AG20443 (cell line): ENCODE measurements at regions not wholly inside any gene's neighbourhood (a gene's known extent, or its start where the extent isn't known, plus 50 kb on each side); places are given as distances from the start of the nearest gene placed in this dataset.
"Not testable (repeated sequence)": the region's sequence is repeated elsewhere in the genome, so short reads cannot be mapped to it uniquely, and the experiment has no call there.

Source experiments
- DNase-seq: peaks from one replicate; pipeline ENCODE4 v3.0.0; 2012; ENCODE audit warnings: low spot score, mixed read lengths

DNA sequence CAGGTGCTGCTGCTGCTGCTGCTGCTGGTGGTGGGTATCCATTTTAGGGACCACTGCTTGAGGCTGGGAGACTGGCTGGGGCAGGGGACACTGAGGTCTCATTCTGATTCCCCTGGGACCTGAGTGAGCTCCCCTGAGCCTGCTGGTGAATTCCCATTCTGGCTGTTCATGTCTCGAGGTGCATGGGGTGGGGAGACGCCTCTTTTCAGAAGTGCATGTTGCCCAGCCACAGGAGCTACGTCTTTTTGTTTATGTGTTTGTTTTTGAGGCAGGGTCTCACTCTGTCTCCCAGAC is 133.4 kb downstream of the RHOU start:
- no peak for DNase-seq

- DNase-seq, result no peak
These were observed 134.1 kb downstream of the RHOU start for GRCh38 chr1:228869312-228869824.

GRCh38 chr1:228870041-228870713 is 134.9 kb downstream of the RHOU start:
- no peak for DNase-seq

GRCh38 chr1:228871314-228872061 is 136.2 kb downstream of the RHOU start:
- no peak for DNase-seq

- DNase-seq, result no peak
These were observed 136.8 kb downstream of the RHOU start for GRCh38 chr1:228872080-228872479.

DNA sequence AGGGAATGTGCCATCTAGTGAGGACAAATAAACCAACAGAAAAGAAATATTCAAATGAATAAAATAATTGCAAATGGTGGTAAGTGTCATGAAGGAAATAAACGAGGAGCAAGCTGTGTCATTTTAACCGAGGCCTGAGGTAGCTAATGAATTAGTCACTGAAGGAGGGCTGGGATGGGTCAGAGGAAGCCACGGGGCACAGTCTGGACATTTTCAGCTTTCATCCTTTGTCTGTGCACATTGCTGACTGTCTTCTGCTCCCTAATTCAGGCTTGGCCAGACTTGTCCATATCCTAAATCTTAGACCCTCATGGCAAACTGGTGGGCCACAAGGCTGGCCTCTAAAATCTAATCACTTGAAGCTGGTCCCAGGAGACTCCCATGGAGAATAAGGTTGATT is 138.4 kb downstream of the RHOU start:
- no peak for DNase-seq

GRCh38 chr1:228875741-228876140 is 140.5 kb downstream of the RHOU start:
- DNase-seq, result no peak

DNA sequence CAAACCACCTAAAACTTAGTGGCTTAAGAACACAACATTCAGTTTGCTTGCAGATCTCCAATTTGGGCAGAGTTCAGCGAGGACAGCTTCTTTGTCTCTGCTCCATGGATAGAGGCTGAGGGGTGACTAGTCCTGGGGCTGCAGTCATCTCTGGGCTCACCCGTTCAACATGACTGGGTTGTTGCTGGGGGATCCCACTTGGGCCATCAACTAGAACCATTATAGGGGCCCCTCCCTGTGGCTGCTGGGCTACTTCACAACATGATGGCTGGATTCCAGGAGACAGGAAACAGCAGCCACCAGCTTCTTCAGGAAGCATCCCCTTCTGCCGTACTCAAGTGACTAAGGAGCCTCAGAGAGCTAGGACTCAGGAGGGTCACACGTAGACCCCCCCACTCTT is 140.9 kb downstream of the RHOU start:
- DNase-seq, result no peak

- DNase-seq, result no peak
These were observed 143.9 kb downstream of the RHOU start for GRCh38 chr1:228879164-228879563.

DNA sequence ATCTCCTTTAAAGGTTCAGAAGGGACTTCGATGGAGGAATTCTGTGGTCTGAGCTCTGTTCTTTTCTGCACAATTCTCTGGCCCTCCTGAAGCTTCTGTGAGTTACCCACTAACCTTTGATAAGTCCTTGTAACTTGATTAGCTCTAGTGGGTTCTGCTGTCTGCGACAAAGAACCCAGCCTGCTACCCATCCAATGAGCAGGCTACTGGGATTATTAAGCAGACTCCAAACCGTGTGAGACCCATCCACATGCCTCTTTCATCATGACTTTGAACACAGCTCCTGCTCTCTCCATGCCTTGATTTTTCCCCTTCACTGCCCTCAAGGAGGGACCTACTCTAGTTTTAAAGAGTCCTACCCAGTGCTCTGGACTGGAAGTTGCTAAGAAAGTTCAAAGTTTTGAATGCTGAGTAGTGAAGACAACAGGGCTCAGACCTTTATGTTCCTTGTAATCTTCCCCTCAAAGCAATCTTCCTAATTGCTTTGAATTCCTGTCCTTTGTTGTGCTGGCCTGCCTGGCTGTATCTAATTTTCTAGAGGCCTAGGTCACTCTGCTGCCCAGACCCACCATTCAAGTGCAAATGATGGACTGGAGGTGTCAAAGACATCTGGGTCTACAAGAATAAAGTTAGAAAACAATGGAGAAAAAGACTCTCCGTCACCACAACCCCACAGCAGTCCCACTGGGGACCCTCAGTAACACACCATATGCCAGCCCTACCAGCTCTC is 146.9 kb downstream of the RHOU start:
- DNase-seq, result no peak

GRCh38 chr1:228882771-228883450 is 147.6 kb downstream of the RHOU start:
- no peak for DNase-seq

- no peak for DNase-seq
These were observed 148.3 kb downstream of the RHOU start for GRCh38 chr1:228883535-228883934.

DNA sequence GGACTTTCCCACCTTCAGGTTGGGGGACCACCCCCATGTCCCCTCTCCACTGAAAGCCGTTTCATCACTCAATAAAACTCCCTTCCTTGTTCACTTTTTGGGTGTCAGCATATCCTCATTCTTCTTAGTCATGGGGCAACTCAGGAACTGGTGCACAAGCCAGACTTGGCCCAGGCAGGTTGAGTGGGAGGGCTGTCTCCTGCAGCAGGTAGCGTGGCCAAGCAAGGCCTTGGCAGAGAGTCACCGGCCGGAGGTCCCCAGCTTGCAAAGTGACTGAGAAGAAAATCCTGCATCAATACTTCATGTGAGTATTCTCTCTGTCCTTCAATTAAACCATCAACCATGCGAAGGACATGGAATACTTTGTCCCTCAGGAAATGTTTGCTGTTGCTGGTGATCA is 148.9 kb downstream of the RHOU start:
- no peak for DNase-seq

DNA sequence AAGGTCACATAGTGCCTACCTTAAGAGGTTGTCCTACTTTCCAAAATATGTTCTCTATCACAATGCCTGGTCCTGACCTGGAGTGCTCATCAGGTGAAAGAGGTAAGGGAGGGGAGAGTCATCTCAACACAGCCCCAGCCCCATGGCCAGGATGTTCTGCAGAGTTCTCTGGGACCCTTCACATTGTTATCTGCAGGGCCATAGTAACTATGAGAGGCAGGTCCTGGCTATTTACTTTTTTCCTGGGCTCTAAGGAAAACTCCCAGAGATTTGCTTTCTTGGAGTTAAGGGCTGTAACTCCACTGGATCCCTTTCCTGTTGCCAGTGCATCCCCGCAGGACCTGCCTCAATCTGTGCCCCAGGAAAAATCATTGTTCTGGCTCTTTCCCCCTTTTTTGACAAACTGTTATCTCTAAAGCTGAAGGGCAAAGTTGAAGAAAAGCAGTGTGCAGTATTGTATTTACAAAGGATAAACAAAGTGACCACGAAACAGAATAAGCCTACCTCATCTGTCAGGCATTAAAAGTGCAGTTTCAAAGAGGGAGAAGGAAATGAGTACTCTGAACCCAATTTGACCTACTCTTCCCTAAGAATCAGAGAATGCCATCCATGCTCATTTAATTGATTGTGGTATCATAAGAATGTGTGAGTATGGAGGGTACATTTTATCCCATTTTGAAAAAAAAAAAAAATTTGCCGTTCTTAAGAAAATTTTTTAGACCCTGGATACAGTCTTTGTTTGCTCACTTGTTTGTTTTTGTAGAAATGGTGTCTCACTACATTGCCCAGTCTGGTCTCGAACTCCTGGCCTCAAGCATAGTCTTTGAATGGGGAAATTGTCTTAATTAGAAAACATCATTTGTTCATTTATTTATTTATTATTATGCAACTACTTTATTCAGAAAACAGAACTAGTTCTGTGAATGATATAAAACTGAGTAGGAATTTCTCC is 149.6 kb downstream of the RHOU start:
- DNase-seq, result no peak

GRCh38 chr1:228885845-228886244 is 150.6 kb downstream of the RHOU start:
- no peak for DNase-seq

DNA sequence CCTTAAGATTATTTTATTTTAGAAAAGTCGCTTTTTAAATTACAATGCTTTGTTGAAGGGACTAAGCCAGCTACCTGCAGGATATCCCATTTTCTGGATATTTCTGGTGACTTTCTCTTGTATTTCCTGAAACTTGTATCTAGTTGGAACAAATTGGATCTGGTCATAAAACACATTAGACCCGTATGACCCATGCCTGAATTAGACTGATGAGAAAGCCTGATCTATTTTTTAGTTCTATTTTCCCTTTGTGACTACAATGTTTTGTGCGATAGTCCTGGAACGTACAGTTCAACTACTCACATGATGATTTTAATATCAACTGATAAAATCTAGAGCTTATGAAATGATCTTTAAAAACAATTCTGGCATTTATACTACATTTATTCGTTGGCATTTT is 151.8 kb downstream of the RHOU start:
- DNase-seq, result no peak

DNA sequence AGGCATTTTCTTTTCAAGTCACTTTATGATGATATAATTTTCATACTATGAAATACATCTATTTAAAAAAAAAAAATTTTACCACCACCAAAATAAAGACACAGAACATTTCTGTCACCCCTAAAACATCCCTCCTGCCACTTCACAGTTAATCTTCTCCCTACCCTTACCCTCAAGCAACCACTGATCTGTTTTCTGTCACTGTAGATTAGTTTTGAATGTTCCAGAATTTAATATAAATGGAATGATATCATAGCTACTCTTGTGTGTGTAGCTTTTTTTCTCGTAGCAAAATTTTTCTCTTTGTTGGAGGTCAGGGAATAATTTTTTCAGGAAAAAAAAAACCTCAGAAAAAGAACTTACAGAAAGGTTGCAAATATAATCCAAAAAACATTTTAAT is 152.7 kb downstream of the RHOU start:
- no peak for DNase-seq

GRCh38 chr1:228889289-228889688 is 154.0 kb downstream of the RHOU start:
- DNase-seq, result no peak

- no peak for DNase-seq
These were observed 156.2 kb downstream of the RHOU start for GRCh38 chr1:228891272-228892034.

DNA sequence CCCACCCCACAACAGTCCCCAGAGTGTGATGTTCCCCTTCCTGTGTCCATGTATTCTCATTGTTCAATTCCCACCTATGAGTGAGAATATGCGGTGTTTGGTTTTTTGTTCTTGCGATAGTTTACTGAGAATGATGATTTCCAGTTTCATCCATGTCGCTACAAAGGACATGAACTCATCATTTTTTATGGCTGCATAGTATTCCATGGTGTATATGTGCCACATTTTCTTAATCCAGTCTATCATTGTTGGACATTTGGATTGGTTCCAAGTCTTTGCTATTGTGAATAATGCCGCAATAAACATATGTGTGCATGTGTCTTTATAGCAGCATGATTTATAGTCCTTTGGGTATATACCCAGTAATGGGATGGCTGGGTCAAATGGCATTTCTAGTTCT is 156.9 kb downstream of the RHOU start:
- DNase-seq, result not testable (repeated sequence)
